Subcutaneous abdominal adipose tissue (tissue), 5 donors: ENCODE measurements at regions not wholly inside any gene's neighbourhood (a gene's known extent, or its start where the extent isn't known, plus 50 kb on each side); places are given as distances from the start of the nearest gene placed in this dataset.

Source experiments
- H3K27ac ChIP-seq: one replicate; pipeline ENCODE4 v1.7.0; 2013; ENCODE audit warnings: low read depth, mild to moderate bottlenecking, inconsistent platforms, low read length, moderate library complexity
- H3K27me3 ChIP-seq, 5 donors: one replicate each; pipeline ENCODE4 v1.7.0; 2013; ENCODE audit warnings: low read length in 5 of 5, inconsistent platforms in 1 of 5; ENCODE audit not compliant: control insufficient read depth in 5 of 5, insufficient read depth in 4 of 5
- H3K36me3 ChIP-seq, 5 donors: one replicate each; pipeline ENCODE4 v1.7.0; 2013; ENCODE audit warnings: low read length in 5 of 5; ENCODE audit not compliant: control insufficient read depth in 5 of 5, insufficient read depth in 5 of 5
- H3K4me1 ChIP-seq, 5 donors: one replicate each; pipeline ENCODE4 v1.7.0; 2013; ENCODE audit warnings: low read length in 5 of 5, mild to moderate bottlenecking in 3 of 5, moderate library complexity in 1 of 5; ENCODE audit not compliant: control insufficient read depth in 5 of 5, insufficient read depth in 5 of 5
- H3K4me3 ChIP-seq, 5 donors: one replicate each; pipeline ENCODE4 v1.7.0; 2013; ENCODE audit warnings: low read length in 5 of 5, low read depth in 1 of 5
- H3K9ac ChIP-seq, 5 donors: one replicate each; pipeline ENCODE4 v1.7.0; 2013; ENCODE audit warnings: low read length in 5 of 5, mild to moderate bottlenecking in 4 of 5, moderate library complexity in 3 of 5
- H3K9me3 ChIP-seq, 5 donors: one replicate each; pipeline ENCODE4 v1.7.0; 2013; ENCODE audit warnings: low read length in 5 of 5; ENCODE audit not compliant: control insufficient read depth in 5 of 5
- donor health status: healthy.
- donor health status: healthy.
- donor health status: healthy.
- donor health status: healthy.
- donor health status: healthy.

DNA sequence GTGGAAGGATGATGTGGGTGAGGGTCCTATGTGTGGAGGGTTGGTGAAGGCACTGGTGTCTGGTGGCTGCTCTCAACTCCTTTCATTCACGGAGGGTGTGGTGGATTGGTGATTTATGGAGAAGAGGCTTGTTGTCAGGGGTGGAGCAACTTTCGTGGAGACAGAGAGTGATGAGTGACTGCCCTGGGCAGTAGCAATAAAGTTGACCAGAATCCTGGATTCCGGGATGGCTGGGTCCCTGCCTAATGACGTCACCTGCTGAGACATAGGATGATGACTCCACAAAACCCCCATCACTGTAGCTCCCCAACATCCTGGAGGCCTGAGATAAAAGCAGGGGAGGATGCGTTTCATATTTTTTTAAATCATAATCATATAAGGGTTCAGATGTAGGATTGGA is 193.0 kb downstream of the ACKR3 start:
- peaks cover 0 to 3% (median 0%) of the 10 kb centered on the region in 5 donors for H3K9me3 ChIP-seq
- H3K4me3 ChIP-seq, result no peak overlapping the region
- no peak overlapping the region for H3K9ac ChIP-seq
- no peaks in the 10 kb centered on the region for H3K36me3 ChIP-seq
- no peak overlapping the region for H3K27ac ChIP-seq
- H3K27me3 ChIP-seq, result no peaks in the 10 kb centered on the region
- peaks cover 0 to 14% (median 9%) of the 10 kb centered on the region in 5 donors for H3K4me1 ChIP-seq

DNA sequence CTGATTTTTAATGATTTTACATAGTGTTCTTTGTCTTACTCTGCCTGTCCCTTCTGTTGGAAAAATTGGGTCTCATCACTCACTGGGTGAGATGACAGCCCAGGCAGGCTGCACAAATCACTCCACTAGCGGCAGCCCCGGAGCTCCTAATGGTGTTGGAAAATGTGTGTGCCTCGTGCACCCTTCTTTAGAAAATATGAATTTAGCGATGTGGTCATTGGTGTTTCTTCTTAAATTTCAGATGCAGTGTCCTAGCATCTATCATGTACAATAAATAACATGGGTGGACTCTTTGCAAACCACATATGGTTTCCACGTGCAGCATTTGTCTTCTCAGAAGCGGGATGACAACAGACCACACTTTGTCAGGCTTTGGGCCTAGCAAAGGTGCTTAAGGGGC is 194.2 kb downstream of the ACKR3 start:
- no peak overlapping the region for H3K27ac ChIP-seq
- no peaks in the 10 kb centered on the region for H3K27me3 ChIP-seq
- no peaks in the 10 kb centered on the region for H3K36me3 ChIP-seq
- H3K9me3 ChIP-seq, result peaks cover 0 to 3% (median 0%) of the 10 kb centered on the region in 5 donors
- H3K4me1 ChIP-seq, result peaks cover 0 to 11% (median 8%) of the 10 kb centered on the region in 5 donors
- H3K9ac ChIP-seq, result no peak overlapping the region
- H3K4me3 ChIP-seq, result no peak overlapping the region

DNA sequence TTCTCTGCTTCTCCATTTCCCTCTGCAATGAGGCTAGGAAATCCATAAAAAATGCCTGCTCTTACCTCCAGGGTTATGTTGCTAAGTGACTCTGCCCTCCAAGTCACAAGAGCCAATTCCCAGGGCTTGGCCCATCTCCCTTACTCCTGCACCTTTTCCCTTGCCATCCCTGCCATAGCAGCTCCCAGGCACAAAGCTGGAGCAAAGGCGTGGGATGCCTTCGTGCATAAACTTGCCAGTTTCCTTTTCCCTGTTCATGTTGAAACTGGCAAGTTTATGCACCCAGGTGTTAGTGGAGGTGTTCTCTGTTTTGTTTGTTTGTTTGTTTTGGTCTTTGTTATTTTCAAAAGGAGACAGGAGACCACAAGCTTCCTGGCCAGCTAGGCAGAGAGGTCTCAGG is 195.1 kb downstream of the ACKR3 start:
- Histone ChIP-seq H3K27me3 (no peaks in the 10 kb centered on the region), H3K36me3 (no peaks in the 10 kb centered on the region), H3K27ac (no peak overlapping the region), H3K9me3 (peaks cover 0 to 3% (median 0%) of the 10 kb centered on the region in 5 donors), H3K4me1 (peaks cover 0 to 12% (median 7%) of the 10 kb centered on the region in 5 donors), H3K4me3 (no peak overlapping the region), H3K9ac (no peak overlapping the region)

DNA sequence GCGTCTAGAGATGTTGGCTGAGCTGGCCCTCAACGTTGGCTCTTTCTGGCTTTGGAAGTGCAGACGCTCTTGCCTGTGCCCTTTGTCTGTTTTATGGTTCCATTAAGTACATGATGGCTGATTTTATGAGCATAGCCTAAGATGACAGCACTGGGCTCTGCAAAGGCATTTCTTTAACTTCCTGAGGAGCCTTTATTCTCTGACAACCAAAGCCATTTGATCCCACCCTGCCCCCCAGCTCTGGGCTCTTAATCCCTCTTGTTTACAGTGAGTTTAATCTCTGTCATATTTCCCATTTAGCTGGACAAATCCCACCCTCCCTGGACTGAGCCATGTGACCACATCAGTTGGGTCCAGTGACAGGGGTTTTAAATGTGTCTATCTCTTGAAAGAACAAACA is 195.9 kb downstream of the ACKR3 start:
- peaks cover 0 to 16% (median 7%) of the 10 kb centered on the region in 5 donors for H3K4me1 ChIP-seq
- peaks cover 0 to 3% (median 0%) of the 10 kb centered on the region in 5 donors for H3K9me3 ChIP-seq
- H3K4me3 ChIP-seq, result no peak overlapping the region
- H3K36me3 ChIP-seq, result no peaks in the 10 kb centered on the region
- H3K27me3 ChIP-seq, result no peaks in the 10 kb centered on the region
- no peak overlapping the region for H3K27ac ChIP-seq
- H3K9ac ChIP-seq, result no peak overlapping the region

DNA sequence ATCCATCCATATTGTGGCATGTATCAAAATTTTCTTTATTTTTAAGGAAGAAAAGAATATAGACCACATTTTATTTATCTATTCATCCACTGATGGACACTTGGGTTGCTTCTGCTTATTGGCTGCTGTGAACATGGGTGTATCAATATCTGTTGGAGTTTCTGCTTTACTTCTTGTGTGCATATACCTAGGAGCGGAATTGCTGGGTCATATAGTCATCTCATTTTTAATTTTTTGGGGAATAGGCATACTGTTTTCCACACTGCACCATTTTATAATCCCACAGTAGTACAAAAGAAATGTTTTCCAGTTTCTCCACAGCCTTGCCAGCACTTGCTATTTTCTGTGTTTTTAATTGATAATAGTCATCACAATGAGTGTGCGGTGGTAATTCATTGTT is 197.2 kb downstream of the ACKR3 start:
- Histone ChIP-seq H3K4me1 (peaks cover 0 to 16% (median 7%) of the 10 kb centered on the region in 5 donors), H3K4me3 (no peak overlapping the region), H3K9me3 (peaks cover 0 to 3% (median 0%) of the 10 kb centered on the region in 5 donors), H3K9ac (no peak overlapping the region), H3K27ac (no peak overlapping the region), H3K36me3 (no peaks in the 10 kb centered on the region), H3K27me3 (no peaks in the 10 kb centered on the region)

DNA sequence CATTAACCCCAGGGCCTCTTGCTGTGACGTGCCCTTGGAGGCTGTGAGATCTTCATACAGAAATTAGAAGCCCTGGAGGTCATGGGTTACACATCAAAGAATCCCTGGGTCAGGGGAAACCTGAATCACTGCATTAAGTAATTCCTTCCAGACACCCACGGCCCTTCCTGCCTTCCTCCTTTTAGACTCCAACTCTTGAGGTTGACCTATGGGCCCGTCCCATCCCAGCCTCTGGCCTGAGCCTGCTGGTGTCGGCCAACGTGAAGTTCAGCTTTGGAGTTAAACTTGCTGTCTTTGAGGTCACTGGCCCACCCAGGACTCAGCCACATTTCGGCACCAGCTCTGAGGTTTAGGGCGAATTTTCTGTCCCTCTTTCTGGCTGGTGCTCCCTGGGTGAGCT is 198.3 kb downstream of the ACKR3 start:
- Histone ChIP-seq H3K9ac (no peak overlapping the region), H3K36me3 (no peaks in the 10 kb centered on the region), H3K27me3 (no peaks in the 10 kb centered on the region), H3K4me3 (no peak overlapping the region), H3K9me3 (peaks cover 0 to 3% (median 0%) of the 10 kb centered on the region in 5 donors), H3K27ac (no peak overlapping the region), H3K4me1 (peaks cover 0 to 16% (median 7%) of the 10 kb centered on the region in 5 donors)

DNA sequence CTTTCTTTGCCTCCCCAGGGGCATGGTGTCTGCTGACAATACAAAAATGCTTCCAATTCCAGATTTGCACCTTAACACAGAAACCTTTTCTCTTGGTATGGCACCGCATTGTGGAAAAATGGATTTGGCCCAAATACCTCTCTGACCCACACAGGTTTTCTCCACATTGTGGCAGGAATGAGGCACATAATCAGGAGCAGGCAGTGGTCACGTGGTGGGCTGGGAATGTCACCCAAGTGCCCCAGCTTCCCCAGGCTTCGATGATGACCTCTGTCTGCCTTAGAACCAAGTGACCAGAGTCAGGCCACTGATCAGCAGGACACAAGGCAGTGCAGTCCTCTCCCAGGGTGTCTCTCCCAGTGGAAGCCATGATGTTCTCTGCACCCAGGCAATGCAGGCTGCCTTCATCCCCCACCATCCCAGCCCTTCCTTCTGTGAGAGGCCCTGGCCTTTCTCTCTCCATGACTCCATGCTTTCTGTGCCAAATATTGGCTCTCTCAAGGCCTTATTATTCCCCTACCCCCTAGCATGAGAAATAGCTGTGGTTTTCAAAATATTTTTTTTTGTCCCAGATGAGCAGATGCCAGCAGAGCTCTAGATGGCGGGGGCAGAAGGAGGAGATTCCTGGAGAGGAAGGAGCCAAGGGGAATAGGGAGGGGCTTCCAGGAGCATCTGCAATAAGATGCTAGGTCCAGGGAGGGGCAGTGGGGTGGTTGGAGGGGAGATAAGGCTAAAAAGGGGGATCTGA is 198.9 kb downstream of the ACKR3 start:
- H3K4me3 ChIP-seq, result no peak overlapping the region
- H3K27me3 ChIP-seq, result no peaks in the 10 kb centered on the region
- H3K36me3 ChIP-seq, result no peaks in the 10 kb centered on the region
- H3K9me3 ChIP-seq, result peaks cover 0 to 3% (median 0%) of the 10 kb centered on the region in 5 donors
- no peak overlapping the region for H3K9ac ChIP-seq
- no peak overlapping the region for H3K27ac ChIP-seq
- H3K4me1 ChIP-seq, result peaks cover 0 to 16% (median 7%) of the 10 kb centered on the region in 5 donors

DNA sequence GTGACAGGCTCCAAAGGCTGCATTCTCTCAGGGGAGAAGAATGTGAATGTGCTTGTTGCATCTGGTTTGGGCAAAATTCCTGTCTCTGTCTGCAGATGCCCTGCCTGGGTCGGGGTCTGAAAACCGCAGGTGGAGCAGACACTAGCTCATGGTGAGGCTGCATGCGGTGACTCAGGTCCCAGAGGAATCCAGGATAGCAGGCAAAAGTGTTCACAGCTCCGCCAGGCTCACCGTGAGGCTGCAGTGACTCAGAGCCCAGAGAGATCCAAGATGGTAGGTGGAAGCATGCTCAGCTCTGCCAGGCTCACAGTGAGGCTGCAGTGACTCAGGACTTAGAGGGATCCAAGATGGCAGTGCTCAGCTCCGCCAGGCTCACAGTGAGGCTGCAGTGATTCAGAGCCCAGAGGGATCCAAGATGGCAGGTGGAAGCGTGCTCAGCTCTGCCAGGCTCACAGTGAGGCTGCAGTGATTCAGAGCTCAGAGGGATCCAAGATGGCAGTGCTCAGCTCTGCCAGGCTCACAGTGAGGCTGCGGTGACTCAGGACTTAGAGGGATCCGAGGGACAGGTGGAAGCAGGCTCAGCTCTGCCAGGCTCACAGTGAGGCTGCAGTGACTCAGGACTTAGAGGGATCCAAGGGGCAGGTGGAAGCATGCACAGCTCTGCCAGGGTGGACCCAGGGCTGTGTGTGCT is 200.5 kb downstream of the ACKR3 start:
- H3K4me3 ChIP-seq, result no peak overlapping the region
- peaks cover 0 to 3% (median 0%) of the 10 kb centered on the region in 5 donors for H3K9me3 ChIP-seq
- H3K27ac ChIP-seq, result no peak overlapping the region
- no peaks in the 10 kb centered on the region for H3K36me3 ChIP-seq
- no peaks in the 10 kb centered on the region for H3K27me3 ChIP-seq
- peaks cover 0 to 16% (median 7%) of the 10 kb centered on the region in 5 donors for H3K4me1 ChIP-seq
- H3K9ac ChIP-seq, result no peak overlapping the region

DNA sequence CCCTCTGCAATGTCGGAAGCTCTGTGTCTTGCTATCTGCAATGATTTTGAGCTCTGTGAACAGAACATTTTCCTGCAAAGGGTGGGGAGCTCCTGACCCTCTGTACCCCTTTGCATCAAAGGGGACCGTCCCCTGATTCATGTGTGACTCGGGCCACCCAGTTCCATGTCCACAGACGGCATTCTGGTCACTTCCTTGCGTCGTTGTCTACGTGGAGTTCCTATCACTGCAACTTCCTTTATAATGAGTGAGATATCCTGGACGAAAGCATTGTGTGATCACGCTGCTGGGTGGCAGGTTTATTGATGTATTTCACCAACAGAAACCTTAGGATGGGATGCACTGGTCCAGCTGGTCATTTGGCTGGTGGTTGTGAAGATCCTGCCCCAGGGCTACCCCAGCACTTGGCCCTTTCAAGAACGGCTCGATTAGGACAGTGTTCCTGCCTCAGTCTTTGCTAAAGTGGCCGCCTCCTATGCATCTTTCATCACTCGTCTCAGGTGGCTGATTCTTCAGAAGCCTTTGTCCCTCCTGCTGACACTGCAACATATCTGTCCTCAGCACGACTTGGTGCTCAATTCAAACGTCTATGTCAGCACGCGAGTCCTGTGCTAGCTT is 202.7 kb downstream of the ACKR3 start:
- H3K4me3 ChIP-seq, result no peak overlapping the region
- H3K9me3 ChIP-seq, result no peaks in the 10 kb centered on the region
- H3K4me1 ChIP-seq, result peaks cover 3 to 30% (median 21%) of the 10 kb centered on the region in 5 donors
- no peaks in the 10 kb centered on the region for H3K36me3 ChIP-seq
- no peak overlapping the region for H3K27ac ChIP-seq
- H3K9ac ChIP-seq, result no peak overlapping the region
- no peaks in the 10 kb centered on the region for H3K27me3 ChIP-seq

DNA sequence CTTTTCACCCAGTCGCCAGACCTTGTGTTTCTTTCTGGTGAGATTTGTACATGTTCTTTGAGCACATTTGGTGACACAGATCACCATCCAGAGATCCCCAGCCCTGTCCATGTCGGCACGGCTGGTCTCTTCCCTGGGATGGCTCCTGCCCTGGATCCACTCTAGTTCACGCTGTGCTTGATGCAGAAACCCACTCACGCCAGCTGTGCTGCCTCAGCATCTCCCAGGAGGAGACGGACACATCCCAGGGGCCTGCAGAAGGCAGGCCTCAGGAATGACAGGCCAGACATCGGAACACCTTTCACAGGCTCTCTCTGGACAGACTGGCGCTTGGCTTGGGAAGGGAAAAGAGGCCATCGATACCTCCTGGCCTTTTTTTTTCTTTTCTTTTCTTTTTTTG is 203.6 kb downstream of the ACKR3 start:
- H3K9ac ChIP-seq, result no peak overlapping the region
- H3K4me3 ChIP-seq, result no peak overlapping the region
- no peaks in the 10 kb centered on the region for H3K9me3 ChIP-seq
- no peaks in the 10 kb centered on the region for H3K36me3 ChIP-seq
- no peaks in the 10 kb centered on the region for H3K27me3 ChIP-seq
- H3K4me1 ChIP-seq, result peaks cover 6 to 32% (median 23%) of the 10 kb centered on the region in 5 donors
- no peak overlapping the region for H3K27ac ChIP-seq
